GM19455 (cell line): ENCODE measurements at regions not wholly inside any gene's neighbourhood (a gene's known extent, or its start where the extent isn't known, plus 50 kb on each side); places are given as distances from the start of the nearest gene placed in this dataset.

Experiments used
- ATAC-seq: cut with Tn5 transposase; IDR thresholded peaks from one replicate; pipeline ENCODE4 v1.9.1; 2021; ENCODE audit not compliant: unreplicated experiment

DNA sequence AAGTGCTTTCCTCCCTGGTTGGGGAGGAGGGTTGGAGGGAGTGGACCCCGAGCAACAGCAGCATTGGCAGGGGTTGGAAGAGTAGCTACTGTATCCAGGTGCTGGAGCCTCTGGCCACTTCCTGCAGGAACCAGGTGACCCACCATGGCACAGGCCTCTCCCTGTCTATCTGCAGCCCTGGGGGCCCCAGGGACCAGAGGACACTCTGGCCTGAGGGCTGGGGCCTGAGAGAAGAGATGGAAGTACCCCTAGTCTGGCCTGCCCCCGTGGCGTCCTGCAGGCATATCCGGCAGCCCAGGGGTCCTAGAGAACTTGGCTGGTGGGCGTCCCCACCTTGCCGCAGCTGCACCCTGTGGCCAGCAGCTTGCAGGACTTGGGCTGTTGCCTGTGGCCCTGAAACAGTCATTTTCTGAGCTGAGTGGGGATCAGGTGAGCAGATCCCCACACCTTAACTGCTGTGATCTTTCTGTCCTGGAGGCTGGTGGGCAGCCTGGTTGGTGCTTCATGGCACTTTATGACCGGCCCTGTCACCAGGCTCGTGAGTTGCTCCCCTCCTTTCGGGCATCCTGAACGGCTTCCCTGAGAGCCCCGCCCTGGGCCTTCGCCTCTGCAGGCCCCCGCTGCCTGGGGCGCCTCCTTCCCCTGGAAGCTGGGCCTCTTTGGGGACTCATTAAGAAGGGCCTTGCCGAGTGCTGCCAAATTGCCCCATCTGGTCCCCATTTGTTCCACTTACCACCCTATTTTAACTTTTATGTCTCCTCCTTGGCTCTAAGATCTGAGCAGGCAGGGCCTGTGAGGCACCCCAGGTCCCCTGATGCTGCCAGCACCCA, 298.6 kb downstream of the SEC14L1 start:
- ATAC-seq: no peak

DNA sequence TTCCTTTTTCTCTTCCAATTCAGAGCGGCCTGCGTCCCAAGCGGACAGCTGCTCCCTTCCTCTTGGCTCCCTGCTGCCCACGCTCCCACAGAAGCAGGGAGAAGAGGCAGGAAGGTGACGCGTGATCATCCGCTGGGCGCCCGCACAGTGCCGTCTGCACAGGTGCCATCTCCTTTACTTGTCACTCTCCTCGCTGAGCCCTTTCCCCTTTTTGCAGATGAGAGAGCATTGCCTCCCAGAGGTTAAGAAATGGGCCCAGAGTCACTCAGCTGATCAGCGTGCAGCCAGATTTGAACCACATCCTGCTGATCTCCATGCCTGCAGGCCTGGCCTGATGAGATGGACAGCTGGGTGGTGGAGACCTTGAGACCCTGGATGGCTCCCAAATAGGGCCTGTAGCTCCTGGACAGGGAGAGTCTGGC, 299.8 kb downstream of the SEC14L1 start:
- no peak for ATAC-seq

DNA sequence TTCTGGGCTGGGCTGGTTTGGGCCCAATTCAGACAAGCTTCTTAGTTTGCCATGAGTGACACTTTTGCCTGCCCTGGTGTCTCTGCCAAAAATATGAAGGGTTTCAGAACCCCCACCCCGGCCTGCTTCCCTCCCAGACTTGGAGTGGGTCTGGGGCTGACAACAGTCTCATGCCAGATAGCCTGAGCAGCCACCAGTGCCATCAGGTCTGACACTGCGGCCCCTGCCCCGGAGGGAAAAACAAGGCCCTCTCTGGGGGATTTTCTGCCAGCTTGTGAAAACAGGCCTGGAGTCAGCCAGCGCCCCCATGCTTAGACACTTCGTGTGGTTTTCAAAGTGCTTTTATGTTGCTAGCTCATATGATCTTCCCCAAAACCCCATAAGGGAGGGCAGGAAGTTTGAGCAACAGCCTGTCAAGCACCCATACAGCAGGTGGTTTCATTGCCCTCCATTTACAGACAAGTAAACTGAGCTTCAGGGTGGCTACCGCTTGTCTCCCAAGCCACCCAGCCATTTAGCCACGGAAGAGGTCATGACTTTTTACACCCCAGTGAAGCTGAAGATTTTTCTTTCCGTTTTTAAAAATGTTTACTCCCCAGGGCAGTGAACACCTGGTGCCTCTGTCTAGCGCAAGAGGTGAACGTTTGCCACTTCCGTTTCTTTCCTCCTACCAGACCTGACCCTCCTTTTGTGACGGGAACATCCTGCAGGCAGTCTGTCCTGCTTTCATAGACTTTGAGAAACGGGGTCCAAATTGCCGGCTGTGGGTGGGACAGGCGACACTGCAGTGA, 300.6 kb downstream of the SEC14L1 start:
- peak; percentile 42 for ATAC-seq

DNA sequence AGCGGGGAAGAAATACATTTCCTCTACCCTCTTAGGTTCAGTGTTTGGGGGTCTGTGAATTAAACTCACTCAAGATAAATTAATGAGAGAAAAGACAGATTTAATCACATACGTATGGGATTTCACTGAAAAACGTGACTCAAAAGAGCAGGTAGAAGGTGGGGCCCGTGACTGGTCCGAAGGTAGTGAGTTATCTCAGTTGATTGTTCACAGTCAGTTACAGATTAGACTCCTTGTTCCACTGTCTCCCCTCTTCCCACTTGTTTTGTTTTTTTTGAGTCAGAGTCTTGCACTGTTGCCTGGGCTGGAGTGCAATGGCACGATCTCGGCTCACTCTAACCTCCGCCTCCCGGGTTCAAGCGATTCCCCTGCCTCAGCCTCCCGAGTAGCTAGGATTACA, 301.2 kb downstream of the SEC14L1 start:
- ATAC-seq: no peak

DNA sequence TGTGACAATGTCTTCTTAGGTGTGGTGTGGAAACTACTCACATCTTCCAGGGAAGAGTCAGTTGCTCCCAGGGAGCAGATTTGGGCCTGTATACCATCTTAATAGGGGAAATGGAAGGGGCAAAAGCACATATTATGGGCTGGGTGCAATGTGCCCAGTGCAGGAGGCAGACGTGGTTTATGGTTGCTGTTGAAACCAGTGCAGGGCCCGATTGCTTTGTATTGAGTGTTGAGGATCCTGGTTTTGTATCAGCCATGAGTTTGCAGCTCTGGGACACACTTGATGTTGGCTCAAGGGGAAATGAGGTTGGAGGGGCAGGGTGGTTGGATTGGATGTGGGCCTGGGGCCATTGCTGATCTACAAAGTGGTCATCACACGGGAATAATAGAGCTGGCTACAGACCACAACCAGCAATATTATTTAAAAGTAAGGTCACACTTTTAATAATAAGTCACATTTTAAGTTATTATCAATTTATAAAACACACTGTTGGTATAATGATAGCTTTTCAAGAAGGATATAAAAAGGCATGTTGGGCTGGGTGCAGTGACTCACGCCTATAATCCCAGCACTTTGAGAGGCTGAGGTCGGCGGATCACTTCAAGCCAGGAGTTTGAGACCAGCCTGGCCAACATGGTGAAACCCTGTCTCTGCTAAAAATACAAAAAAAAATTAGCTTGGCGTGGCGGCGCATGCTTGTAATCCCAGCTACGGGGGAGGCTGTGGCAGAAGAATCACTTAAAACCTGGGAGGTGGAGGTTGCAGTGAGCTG, 302.4 kb downstream of the SEC14L1 start:
- ATAC-seq: no peak

DNA sequence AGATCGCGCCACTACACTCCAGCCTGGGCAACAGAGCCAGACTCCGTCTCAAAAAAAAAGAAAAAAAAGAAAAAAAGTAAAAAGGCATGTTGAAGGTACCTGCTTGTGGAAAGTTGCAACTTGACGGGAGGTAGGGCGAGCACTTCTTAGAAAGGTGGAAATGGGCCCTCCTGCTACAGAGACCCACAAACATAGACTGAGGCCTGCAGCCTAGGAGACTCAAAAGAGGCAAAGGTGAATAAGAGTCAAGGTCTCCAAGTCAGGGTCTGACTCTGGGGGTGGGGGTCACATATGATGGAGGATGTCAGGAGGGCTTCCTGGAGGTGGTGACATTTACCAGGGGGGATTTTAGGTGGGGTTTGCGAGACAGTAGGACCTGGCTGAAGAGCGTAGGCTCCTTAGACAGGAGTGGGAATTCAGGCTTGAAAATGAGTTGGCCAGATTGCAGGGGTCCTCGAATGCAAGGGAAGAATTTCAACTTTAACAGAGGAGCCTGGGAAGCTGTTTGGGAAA, 303.0 kb downstream of the SEC14L1 start:
- no peak for ATAC-seq

DNA sequence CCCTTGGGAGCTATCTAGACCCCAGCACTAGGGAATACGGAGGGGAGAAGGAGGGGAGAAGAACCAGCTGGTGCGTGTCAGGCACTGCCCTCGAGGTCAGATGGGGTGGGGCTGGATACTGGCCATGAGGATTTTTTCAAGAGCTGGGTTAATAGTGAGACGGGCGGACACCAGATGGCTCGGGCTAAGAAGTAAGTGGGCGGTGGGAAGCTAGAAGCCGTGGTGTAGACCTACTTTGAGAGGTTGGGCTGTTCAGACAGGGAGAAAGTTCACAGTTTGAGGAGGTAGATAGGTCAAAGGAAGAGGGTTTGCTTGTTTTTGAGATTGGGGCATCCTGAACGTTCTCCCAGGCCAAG, 303.8 kb downstream of the SEC14L1 start:
- no peak for ATAC-seq

DNA sequence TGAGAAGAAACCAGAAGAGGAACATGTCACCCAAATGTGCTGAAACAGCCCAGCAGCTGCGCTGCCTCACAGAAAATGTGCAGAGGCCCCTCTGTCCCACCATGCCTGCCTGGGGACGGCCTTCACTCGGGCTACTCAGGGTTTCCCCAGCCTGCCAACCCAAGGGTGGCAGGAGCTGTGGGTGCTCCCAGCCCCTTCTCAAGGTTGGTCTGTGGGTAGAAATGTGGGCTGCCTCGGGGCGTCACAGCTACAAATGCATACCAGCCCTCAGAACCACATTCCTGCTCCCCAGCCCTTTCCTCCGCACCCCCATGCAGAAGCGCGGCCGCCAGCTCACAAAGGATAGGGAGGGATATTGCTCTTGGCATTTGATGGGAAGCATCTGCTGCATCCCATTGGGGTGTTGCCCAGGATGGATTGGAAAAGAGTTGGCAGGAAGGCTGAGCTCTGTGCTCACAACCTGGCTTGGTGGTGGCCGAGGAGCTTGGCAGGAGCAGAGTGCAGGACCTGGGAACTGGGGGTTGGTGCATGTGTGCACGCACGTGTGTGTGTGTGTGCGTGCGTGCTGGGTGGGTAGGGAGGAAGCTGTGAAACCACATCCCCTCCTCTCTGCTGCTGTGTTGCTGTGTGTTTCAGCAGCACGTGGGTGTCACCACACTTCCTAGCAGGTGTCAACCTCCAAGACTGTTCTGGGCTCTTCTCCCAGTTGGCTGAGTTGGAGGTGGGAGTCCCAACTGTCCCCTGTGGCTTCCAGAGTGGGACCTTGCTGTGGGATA, 304.4 kb downstream of the SEC14L1 start:
- peak; percentile 43 for ATAC-seq

DNA sequence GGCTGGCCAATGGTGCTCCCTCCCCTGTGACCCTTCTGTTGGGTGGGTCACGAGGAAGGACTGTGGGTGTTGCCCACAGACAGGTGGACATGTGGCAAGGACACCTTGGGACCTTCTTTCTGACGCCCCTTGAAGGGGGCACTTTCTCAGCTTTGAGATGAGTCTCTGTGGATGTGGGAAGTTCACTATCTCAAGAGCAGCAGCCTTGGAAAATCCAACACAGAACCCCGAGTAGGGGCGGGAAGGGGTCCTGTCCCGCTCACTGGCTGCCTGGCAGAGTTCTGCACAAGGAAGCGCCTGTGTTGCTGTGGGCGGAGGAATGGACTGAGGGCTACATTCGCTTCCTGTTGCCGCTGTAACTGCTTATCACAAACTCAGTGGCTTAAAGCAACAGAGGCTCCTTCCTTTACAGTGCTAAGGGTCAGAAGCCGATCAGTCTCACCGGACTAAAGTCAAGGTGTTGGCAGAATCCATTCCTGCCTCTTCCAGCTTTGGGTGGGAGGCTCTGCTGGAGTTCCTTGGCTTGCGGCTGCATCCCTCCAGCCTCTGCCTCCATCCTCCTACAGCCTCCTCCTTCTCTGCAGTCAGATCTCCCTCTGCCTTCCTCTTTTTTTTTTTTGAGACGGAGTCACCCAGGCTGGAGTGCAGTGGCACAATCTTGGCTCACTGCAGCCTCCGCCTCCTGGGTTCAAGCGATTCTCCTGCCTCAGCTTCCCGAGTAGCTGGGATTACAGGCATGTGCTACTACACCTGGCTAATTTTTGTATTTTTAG, 305.2 kb downstream of the SEC14L1 start:
- no peak for ATAC-seq

DNA sequence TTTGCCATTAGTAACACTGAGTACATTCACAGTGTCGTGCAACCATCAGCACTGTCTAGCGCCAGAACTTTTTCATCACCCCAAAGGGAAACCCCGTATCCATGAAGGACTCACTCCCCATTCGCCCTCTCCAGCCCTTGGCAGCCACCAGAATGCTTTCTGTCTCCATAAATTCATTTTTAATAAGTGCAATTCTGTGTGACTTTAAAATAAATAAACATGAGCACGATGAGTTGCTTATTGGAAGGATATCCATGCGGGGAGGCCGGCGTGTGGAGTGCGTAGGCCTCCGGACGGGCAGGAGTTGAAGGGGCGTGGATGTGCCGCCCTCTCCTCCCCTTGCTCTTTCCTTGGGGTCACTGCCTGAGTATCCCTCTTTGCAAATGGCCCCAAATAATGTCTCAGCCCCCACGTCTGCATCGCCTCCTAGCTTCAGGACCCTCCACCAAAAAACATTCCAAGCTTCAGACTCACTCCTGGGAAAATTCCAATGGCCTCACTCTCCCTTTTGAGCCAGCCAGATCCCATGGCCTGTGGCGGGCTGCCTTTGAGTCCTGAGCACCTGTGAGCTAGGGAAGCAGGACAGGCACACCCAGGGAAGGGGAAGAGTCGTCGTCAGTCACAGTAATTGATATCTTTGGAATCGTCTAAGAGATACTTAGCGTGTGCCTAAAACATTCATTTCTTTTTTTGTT, 306.3 kb downstream of the SEC14L1 start:
- no peak for ATAC-seq

DNA sequence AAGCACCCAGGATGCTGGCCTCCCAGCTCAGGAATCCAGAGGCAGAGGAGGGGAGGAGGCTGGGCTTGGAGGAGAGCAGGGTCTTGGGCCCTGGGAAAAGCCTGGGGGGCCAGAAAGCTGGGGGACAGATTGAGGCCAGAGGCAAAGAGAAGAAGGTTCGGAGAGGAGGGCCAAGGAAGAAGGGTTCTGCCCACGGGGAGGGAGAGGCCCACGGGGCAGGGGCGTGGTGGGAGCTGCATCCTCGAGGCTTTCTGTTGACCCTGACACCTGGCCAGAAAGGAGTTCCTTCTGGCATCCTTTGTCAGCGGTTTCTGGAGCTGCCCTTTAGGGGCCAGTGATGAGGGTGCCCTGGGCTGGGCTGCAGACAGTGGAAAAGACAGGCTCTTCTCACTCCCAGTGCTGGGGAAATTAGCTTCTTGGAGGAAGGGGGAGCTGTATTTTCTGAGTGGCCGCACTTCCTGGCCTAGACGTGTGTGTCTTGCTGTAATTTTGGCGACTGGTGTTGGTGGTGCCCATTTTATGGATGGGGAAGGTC, 308.7 kb downstream of the SEC14L1 start:
- no peak for ATAC-seq

DNA sequence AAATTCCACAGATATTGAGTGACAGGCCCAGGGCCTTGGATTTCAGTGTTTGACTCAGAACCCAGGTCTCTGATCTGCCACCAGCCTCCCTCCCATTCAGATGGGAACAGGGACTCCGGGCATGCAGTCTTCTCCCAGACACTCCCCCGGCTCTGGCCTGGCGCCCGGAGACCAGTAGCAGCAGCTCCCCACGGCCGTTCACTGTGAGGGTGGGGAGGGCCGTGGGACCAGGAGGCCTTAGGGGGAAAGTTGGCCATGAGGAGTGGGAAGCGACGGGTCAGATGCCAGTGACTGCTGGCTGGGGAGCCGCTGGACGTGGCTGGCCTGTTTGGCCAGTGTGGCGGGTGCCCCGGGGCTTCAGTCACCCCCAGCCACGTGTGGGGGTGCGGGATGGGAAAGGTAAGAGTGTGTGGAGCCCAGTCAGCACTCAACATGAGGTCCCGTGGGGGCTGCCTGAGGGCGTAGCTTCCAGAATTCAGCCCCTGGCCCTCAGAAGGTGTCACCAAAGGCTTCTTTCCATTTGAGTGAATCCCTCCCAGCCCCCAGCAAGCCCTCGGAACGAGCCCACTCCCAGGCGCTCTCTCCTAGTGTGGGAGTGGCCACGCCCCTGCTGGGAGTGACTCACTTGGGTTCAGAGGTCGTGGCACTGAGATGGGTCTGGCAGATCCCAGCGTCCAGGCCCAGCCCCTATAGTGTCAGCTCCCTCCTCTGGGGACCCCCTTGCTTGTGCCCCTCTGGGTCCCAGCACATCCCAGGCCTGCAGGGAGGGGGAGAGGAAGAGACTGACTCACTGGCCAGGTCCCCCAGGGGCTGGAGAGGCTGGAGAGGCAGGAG, 309.4 kb downstream of the SEC14L1 start:
- ATAC-seq: no peak

DNA sequence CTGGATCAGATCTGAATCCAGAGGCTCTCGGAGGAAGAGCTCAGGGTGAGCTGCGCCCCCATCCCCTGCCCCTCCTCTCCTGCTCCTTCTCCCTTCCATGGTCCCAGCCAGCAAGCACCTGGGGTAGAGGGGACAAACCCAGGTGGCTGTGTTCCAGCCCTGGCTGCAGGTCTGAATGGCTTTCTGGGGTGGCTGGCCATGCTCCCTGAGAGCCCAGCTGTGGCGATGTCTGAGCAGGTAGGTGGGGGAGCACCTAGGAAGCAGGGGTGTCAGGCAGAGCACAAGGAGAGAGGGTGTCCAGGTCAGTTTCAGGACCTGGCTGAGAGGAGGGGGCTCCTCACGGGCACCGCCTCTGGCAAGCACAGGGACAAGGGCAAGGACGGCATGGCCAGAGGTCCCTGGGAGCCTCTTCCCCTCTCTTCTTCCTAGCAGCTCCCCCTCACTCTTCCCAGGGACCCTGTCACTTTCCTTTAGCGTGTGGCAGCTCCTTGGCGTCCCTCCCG, 310.0 kb downstream of the SEC14L1 start:
- no peak for ATAC-seq

DNA sequence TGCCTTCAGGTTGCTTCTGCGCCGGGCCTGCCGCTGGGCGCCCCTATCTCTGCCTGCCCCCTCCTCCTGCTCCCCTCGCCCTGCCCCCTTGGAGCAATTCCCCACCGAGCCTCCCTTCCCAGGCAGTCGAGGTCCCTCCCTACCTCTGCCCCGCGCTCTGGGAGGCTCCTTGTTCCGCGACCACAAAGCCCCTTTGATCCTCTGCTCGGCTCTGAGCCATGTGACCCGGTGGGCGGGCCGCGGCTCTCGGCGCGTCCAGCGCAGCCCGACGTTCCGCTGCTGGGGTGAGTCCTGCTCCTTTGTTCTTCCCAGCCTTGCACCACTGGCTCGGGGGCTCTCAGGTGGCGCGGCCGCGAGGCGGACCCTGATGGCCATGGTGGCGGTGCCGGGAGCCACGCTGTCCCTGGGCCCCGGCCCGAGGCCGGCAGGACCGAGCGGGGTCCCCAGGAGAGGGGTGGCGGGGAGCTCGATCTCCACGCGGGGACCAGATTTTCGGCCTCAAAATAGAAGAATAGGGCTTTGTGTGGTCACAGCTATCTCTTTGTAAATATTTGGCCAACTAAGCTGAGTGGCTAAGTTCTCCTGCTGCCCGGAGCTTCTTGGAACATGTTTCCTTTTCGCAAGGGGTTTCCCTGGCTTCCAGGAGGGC, 310.6 kb downstream of the SEC14L1 start:
- ATAC-seq: no peak

DNA sequence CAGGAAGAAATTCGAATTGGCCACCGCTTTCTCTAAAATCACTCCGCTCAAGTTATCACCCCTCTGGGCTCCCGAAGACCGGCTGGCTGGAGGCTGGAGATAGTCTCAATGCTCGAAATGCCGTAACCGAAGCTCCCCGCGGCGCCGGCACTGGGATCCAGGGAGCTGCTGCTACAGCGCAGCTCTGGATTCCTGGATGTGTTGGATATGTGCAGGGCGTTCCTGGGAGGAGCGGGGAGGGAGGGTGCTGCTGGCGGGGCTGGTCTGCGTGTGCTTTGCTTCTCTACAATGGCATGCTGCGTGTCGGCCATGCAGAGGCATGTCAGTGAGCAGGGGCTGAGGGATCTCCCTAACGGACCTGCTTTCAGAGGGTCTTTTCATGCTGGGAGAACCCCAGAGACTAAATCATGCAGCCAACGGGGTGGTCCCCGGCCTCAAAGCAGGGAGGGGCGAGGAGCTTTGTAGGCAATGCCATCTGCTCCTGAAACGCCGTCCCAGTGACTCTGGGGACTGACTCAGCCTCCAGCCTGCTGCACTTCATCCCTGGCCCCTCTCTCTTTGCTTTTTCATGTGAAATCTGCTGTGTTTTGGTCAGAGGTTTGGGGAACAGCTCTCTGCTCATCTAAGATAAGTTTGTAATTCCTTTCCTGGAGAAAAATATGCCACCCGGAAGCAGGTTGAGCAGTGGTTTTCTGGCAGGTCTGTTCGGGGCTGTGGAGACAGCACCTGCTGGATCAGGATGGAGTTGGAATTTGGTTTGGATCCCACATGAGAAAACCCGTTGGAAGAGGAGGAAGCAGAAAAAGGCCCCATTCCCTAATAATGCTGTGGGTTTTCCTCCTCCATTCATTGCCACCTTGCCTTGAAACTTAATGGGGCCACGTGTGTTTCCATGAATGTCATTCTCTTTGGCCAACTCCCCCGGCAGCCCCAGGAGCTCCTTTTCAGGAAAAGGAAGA, 311.4 kb downstream of the SEC14L1 start:
- ATAC-seq: no peak

DNA sequence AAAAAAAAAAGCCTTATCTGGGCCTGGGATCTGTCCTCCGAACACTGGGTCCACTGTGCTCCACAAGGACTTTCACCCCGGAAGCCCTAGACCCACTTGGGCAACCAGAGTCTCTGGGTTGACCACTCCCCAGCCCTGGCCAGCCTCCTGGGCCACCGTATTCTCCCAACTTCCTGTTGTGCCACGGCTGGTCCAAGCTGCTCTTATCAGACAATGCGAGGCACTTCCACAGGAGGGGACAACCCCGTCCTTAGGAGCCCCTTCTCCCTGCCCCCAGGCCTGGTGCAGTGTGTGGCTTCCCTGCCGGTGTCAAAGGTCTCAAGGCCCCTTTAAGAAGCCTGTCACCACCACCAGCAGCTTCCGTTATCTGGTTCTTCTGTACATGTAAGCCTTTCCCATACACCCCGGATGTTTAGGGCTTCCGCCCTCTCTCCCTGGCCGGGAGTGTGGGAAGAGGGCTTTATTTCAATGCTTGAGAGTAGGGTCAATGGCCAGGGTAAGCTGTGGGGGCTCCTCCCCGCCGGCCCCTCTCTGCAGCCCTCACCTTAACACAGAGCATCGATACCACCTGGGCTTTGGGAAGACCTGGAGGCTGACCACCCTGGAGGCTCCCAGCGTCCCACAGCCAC, 313.0 kb downstream of the SEC14L1 start:
- no peak for ATAC-seq
